NCI-H2196 treated with DMSO at 0.1 percent for 48 hours (cell line): ENCODE measurements at regions not wholly inside any gene's neighbourhood (a gene's known extent, or its start where the extent isn't known, plus 50 kb on each side); places are given as distances from the start of the nearest gene placed in this dataset.

Experiments
- DNase-seq: peaks from one replicate; lab custom pipeline; 2025; ENCODE audit not compliant: unreplicated experiment; lab: John Stamatoyannopoulos, UW

DNA sequence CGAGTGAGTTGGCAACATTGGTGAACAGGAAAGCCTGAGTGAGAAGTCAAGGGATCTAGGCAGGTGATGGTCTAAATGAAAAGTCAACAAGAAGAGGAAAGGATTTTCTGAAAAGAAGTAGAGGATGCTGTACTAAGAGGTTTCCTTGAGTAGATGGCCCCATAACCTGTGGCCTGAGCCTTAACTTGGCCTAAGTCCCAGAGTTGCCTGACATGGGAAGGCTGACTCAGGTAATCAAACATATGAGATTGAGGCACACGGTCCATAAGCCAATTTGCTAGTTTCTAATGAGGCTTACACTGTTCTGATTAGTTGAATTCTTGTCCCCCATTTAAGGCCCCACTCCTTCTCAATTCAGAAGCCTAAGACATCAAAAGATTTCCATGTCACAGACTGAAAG lies 262.5 kb upstream of the LMCD1 start:
- no peak for DNase-seq

DNA sequence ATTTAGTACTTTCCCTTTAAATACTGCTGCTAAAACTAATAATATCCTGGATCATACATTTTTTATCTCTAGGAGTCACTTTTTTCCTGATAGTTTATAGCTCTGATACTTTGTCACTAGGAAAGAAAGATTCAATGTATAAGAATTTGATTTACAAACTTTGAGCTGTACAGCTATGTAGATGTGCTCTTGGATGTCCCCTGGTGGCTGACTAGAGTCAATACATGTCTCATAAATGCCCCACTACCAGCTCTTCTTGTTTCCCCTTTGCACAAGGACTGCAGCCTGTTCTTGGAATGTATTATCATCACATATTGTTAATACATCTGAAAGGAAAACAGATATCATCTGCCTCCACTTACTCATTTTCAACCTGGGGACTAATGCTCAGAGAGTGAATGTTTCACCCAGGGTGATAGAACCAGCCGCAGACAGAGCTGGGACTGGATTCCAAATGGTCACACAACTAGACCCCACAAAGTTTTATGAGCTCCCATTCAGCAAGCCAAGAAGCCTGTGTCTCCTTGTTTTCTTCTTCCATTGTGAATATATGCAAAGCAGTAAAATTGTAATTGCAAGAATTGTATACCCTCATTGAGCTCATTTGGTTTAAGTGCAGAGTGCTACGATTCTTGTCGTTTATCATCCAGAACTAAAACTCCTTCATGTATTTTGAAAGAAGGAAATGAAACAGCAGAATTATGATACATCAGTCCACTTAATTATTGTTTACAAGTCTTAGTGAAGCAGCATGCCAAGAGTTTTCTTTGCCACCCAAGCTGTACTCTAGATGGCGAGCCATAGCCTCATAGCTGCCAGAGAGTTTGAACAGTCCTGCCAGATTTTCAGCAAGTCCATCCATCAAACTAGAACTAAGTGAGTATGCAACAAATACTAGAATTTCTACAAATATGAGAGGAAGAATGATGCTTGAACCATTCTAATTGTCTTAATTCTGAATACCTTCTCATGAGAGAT lies 261.6 kb upstream of the LMCD1 start:
- DNase-seq = no peak

DNA sequence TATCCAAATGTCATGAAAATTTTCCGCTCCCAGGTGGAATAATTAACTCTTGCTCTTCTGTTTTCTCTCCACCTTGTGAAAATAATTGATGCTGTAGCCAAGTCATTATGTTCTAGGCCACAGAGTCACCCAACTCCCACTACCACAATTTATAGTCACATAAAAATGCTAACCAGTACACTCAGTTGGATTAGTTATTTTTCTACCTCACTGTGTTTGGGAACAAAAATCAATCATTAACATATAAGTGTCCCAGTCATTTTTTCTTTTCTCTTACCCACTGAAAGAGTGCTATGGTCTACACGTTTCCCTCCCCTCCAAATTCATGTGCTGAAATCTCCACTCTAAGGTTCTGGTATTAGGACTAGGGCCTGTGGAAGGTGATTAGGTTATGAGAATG lies 255.6 kb upstream of the LMCD1 start:
- no peak for DNase-seq

DNA sequence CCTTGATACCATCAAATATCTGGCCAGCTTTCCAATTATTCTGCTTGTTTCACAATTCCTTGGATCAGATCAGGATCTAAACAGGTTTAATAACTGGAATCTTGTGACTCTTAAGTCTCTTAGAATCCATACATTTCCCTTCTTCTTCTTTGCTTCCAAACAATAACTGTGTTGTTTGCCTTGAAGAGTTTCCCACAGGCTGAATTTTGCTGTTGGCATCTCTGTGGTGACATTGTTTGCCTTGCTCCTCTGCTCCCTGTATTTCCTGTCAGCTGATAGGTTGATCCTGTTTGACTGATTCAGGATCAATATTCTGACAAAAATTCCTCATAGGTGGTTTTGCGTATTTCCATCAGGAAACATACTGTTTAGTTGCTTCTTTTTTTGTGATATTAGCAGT lies 248.4 kb upstream of the LMCD1 start:
- no peak for DNase-seq

DNA sequence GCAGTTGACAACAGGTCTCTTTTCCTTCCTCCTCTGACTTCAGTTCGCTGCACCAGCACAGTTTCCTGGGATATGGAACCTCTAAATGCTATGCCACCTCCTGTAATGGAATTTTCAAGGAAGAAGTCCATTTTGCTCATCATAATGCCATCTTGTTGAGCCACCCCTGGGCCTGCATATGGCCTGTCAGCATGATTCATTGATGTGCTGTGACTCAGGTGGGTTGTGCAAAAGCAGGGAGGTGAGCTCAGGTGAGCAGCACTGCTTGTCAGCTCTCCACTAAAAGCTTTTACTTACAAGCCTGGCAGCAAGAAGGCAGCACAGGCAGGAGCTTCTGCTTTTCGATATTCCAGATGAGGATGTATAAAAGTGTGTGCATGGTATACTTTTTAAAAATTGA lies 247.1 kb upstream of the LMCD1 start:
- no peak for DNase-seq

DNA sequence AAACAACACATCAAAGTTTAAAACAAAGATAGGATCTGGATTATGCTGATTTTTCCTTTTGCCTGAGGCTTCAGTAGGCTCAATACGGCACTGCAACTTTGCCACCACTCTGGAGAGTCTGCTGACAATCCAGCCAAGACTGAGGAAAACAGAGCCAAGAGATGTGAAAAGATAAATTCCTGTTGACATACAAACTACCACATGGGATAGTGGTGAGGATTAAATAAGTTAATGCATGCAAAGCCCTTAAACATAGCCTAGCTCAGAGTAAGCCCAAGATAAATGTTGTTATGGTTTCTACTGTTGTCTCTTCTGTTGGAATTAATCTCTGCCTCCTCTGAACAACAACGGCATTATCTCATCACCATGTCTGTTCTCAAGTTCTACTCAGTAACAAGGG lies 245.9 kb upstream of the LMCD1 start:
- DNase-seq = no peak

DNA sequence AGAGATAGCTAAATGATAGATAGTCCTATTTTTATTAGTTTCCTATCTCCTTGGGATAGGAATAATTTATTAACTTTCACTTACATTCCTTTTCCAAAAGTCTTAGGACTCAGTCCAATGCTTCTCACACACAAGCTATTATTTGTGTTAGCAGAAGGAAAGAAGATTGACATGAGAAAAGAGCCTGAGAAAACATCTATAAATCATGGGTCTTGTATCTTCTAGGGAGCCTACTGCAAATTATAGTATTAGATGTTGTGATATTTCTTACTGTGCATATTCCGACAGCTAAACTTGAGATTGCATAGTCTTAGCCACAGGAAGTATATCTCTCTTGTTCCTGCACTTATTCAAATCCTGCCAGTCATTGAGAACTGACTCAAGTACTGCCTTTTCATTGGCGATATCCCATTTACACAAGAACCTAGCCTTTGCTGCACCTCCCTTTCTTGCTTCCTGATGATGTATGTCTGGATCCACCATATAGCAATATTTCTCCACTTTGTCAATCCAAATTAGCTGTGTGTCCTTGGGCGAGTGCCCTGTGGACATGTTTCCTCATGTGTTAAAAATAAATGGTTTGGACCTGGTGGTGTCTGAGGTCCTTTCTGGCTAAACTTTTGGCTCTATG lies 245.1 kb upstream of the LMCD1 start:
- no peak for DNase-seq

DNA sequence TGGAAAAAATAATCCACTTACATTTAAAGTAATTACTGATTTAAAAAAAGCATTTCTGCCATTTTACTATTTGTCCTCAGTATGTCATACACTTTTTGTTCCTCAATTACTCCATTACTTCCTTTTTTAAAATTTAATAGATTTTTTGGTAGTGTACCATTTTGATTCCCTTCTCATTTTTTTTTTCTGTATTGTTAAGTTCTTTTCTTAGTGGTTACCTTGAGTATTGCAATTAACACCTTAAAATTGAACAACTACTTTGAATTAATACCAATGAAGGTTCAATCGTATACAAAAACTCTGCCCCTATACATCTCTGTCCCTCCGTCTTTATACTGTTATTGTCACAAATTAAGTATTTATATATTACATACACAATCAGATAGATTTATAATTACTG lies 240.6 kb upstream of the LMCD1 start:
- no peak for DNase-seq

DNA sequence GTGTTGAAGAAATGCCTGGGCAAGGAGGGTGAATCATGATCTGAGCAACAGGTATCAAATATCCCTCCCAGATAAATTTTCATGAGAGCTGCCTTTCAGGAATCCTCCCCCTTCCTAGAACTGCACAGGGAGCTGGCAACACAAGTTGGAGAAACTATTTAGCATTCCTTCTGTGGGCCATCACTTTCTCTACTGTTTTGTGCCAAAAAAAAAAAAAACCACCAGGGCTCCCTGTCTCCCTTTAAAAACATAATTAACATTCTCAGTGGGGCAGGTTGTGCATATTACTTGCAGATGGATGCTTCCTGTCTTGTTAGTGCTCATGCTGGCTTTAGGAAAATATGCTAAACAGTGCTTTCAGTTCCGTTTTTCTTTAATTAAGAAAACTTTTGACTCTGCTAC lies 234.9 kb upstream of the LMCD1 start:
- no peak for DNase-seq

DNA sequence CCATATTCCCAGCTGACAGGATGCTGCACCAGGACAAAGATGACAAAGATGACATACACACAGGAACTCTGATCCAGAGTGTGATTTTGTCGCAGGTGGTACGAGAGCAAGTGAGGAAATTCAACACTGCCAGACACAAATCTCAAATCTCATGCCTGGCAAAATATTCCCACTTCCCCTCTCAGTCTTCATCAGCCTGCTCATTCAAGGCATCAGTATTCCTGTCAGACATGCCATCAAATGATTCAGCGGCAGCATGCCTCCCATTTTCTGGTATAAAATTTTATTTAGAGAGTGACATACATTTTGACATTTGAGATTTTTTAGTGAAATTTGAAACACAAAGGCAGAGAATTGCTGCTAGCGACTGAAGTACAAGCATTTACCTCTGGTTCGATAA lies 228.1 kb upstream of the LMCD1 start:
- DNase-seq = no peak

DNA sequence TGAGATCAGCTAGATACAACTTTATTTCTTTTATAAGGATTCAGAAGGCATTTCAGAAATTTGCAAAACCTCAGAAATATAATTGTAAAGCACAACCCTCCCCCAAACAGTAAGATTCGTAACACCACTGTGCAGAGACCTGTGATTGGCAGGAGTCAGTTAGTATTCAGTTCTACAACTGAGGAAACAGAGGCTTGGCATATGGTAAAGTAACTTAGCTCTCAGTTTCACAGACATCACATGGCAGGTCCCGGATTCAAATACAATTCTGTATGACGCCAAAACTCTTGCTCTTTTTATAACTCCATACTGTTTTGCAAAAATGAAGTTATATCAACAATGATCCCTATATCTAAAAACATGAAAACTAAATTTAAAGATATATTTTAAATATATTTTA lies 225.6 kb upstream of the LMCD1 start:
- DNase-seq = no peak

DNA sequence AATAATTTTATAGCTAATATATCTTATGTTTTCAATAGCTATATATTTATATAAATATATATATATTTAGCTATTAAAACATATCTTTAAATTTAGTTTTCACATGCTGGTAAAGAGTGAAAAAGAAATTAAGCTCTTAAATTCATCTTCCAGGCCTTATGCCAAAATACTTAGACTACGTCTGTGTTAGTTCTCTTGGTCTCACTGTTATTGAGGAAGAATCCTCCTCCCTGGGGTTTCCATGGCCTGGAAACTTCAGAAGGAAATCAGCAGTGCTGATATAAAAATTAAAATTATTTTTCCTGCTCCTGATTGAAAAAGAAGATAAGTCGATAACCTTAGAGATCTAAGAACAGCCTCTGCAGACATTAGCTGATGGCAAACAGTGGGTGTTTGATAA lies 225.1 kb upstream of the LMCD1 start:
- no peak for DNase-seq

DNA sequence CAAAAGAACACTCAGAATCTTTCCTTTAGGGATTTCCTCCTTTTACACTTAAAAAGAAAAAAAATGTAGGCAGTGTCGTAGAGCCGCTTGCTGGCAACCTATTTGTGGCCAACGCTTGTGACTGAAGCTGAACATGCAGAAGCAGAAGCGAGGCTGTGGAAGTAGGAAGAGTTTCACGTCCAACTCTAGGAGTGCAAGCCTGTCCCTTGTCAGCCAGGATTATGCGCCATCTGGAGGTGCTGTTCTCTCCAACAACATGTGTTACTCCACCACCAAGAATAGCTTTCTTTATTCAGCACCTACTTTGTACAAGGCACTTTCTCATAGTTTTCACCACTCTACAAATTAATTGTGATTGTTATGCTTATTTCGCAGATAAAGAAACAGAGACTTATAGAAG lies 223.2 kb upstream of the LMCD1 start:
- DNase-seq = no peak

DNA sequence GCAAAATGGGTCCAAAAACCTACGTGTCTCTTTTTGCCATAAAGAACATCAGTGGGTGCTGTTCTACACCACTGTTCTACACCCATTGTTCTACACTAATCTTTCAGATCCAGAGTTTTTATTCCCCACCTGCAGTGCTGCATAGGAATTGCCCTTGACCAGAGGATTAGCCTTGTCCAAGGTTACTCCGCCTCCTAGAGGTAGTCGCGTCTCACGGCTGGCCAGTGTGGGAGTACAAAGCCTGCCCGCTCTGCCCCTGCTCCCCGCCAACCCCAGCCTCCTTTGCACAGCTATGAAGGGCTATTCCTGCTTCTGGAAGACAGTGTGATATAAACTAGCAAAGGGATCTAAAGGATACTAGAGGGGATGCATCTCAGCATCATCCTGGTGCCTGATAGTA lies 222.1 kb upstream of the LMCD1 start:
- DNase-seq = no peak

DNA sequence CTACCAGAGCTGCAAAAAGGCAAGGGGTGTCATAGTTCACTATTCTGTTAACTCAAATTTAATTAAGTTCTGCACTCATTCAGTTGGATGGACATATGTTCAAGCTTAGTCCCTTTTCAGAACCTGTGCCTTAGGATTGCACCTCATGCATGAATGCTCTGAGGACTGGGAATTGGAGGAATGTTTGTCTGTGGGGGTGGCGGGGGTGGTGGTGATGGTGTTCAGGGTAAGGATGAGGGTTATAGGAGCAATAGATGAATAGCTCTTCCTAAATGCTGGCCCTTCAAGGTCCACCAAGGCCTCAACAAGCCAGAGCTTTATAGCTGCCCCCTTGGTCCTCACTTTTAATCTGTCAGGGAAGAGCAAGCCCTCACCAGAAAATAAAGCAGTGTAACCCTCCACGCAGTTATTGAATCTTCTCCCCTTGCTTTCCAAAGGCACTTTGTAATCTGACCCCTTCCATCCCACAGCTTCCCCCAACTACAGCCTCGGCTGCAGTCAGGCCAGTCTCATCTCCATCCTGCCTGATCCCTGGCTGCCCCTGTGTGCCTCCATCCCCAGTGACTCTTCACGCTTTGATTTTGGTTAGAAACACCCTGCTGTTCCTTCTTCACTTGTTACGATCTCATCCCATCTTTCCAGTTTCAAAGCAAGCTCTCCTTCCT lies 221.6 kb upstream of the LMCD1 start:
- no peak for DNase-seq

DNA sequence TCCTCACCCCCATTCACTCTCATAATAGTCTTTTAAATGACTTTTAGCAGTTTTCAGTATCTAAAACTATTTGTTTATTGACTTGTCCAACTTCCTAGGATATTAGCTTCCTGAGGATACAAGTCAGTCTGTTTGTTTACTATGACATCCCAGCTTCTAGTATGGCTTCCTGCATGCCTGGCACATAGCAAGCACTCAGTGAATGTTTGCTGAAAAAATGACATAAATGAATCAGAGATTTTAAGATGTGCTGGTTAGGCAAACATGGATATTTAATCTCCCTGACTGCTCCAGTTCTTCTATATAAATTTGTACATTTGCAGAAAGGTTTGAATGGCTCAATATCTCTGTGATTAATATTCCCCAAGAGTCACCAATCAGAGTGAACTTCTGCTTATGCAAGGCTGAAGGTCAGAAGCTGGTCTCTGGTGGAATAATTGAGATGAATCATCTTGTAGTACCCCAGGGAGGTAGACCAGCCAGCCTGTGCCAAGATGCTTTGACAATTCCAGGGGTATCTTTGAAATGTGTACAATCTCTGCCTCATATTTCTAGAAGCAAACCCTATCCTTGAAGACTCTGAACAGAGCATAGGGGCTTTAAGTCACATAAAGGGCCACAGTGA lies 219.0 kb upstream of the LMCD1 start:
- no peak for DNase-seq

DNA sequence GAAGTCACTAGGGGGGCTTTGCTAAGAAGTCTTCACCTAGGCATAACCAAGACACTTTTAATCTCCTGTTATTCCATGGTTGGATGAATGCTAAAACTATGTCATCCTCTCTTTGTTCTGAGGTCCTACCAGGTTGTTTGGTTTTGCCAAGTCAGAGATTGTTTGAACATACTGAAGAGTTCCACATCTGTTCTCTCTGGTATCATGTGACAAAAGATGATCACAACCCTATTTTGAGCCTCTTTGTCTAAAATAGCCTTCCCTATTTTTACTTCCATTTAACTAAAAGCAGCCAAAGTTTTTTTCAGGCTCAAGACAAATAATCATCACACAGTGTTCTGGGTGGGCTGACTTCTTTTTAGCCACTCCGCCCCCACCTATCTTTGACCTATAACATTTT lies 218.4 kb upstream of the LMCD1 start:
- no peak for DNase-seq

DNA sequence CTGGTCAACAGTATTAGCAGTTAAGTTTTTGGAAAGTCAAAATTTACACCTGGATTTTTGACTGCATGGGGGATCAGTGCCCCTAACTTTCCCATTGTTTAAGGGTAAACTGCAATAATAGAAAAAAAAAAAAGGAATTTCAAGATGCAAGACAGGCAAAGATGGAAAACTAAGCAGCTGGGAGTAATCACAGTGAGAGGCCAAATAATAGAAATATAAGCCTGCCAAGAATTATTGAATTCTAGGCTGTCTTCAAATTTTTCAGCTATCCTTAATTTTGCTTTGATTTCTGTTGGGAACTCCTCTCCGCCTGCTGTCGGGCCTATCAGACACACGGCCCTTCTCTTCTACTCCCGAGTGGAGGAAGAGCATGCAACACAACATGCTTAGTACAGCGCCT lies 215.5 kb upstream of the LMCD1 start:
- no peak for DNase-seq

DNA sequence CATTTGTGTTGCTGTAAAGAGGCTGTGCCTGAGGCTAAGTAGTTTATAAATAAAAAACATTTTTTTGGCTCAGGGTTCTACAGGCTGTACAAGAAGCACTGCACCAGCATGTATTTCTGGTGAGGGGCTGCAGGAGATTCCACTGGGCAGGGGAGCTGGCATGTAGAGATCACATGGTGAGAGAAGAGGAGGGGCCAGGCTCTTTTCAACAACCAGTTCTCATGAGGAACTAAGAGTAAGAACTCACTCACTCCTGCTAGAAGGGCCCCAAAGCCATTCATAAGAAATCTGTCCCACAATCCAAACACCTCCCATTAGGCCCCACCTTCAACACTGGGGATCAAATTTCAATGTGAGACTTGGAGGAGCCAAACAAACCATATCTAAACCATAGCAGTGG lies 214.9 kb upstream of the LMCD1 start:
- no peak for DNase-seq

DNA sequence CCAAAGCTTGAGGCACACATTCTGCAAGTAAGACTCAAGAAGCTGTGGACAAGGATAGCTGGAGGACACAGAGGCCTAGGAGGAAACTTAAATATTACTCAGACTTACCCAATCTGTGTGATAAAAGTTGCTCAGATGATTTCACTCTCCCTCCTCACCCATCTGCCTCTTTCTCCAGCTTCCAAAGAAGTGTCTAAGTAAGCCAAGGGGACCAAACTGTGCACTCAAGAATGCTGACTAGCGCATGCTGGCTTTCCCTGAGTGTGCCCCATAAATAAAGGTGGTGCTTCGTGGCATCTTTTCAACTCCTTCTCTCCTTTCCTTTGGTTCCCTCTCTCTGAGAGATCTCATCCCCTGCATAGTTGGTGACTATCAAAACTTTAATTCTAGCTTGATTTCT lies 211.0 kb upstream of the LMCD1 start:
- no peak for DNase-seq

DNA sequence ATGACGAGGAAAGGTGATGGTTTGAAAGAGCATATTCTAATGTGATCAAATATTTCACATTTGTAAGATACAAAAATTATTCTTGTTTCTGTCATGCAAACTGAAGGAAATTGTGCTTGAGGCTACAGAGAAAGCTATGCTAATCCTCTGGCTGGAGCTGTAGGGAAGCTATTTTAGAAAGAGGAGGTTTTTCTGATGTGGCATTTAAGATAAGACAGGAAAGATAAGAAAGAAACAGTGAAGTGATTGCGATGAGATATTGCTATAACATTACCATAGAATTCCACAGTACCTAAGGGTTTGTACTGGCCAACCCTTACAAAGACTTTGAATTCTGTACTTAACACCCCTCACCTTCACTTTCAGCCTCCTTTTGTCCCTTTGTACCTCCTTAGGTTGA lies 205.2 kb upstream of the LMCD1 start:
- DNase-seq = no peak
